SK-N-MC (cell line): ENCODE measurements at regions not wholly inside any gene's neighbourhood (a gene's known extent, or its start where the extent isn't known, plus 50 kb on each side); places are given as distances from the start of the nearest gene placed in this dataset.

ENCODE experiments used
- DNase-seq: peaks from one replicate; pipeline ENCODE4 v3.0.0-alpha.2; 2011; ENCODE audit warnings: low read depth, low spot score
- H3K27ac ChIP-seq: fragments of 200-600 bp; sonication (generic); 2 replicates; pipeline ENCODE4 v1.5.1; 2016; ENCODE audit warnings: mixed run types
- H3K36me3 ChIP-seq: fragments of 200-600 bp; sonication (generic); 2 replicates; pipeline ENCODE4 v1.6.1; 2017; ENCODE audit warnings: antibody characterized with exemption, low read length, mixed read lengths; ENCODE audit not compliant: insufficient read depth
- H3K4me3 ChIP-seq: fragments of 200-600 bp; sonication (generic); 2 replicates; pipeline ENCODE4 v1.5.1; 2016
- H3K9ac ChIP-seq: fragments of 200-600 bp; sonication (generic); 2 replicates; pipeline ENCODE4 v1.8.0; 2017; ENCODE audit warnings: mixed run types, mixed read lengths; ENCODE audit not compliant: insufficient read length
- H3K9me3 ChIP-seq: fragments of 200-600 bp; sonication (generic); 2 replicates; pipeline ENCODE4 v1.6.1; 2017; ENCODE audit warnings: low read depth, mild to moderate bottlenecking, antibody characterized with exemption, low read length, moderate library complexity, mixed read lengths
- EZH2 ChIP-seq: fragments of 200-600 bp; sonication (generic); IDR thresholded peaks from one replicate; pipeline ENCODE4 v1.6.1; 2017; ENCODE audit warnings: antibody characterized with exemption
- FOXP2 ChIP-seq: optimal IDR thresholded peaks from 2 replicates; pipeline ENCODE3; 2011; ENCODE audit warnings: mild to moderate bottlenecking, moderate library complexity; ENCODE audit not compliant: insufficient read depth; ENCODE audit errors: extremely low read length, control extremely low read depth
- POLR2AphosphoS5 ChIP-seq: IDR thresholded peaks from 2 replicates; pipeline ENCODE4 v1.6.1; 2012; ENCODE audit warnings: mild to moderate bottlenecking, low read depth, low read length, borderline replicate concordance

- Histone ChIP-seq H3K9me3 (no peaks in the 10 kb centered on the region), H3K27ac (no peak overlapping the region), H3K36me3 (no peaks in the 10 kb centered on the region), H3K4me3 (no peak overlapping the region), H3K9ac (no peak overlapping the region)
- no peak for DNase-seq
- TF ChIP-seq EZH2 (no peak), POLR2AphosphoS5 (no peak), FOXP2 (no peak)
Measured at GRCh38 chr9:3600672-3601071, 74.9 kb upstream of the RFX3 start.

- Histone ChIP-seq H3K9me3 (no peaks in the 10 kb centered on the region), H3K27ac (no peak overlapping the region), H3K36me3 (no peaks in the 10 kb centered on the region), H3K9ac (no peak overlapping the region), H3K4me3 (no peak overlapping the region)
- DNase-seq = no peak
- no peak for TF ChIP-seq FOXP2
- no peak for TF ChIP-seq POLR2AphosphoS5
- TF ChIP-seq EZH2 = no peak
Measured at GRCh38 chr9:3597792-3598191, 72.0 kb upstream of the RFX3 start.

- TF ChIP-seq POLR2AphosphoS5 (no peak), EZH2 (no peak), FOXP2 (no peak)
- Histone ChIP-seq H3K9me3 (no peaks in the 10 kb centered on the region), H3K36me3 (no peaks in the 10 kb centered on the region), H3K9ac (no peak overlapping the region), H3K4me3 (no peak overlapping the region), H3K27ac (no peak overlapping the region)
- no peak for DNase-seq
Measured at GRCh38 chr9:3586066-3586465, 60.3 kb upstream of the RFX3 start.

GRCh38 chr9:3585606-3586005, 59.8 kb upstream of the RFX3 start:
- TF ChIP-seq POLR2AphosphoS5 (no peak), EZH2 (no peak), FOXP2 (no peak)
- Histone ChIP-seq H3K36me3 (no peaks in the 10 kb centered on the region), H3K9ac (no peak overlapping the region), H3K9me3 (no peaks in the 10 kb centered on the region), H3K27ac (no peak overlapping the region), H3K4me3 (no peak overlapping the region)
- no peak for DNase-seq

GRCh38 chr9:3578786-3579185, 53.0 kb upstream of the RFX3 start:
- no peak for DNase-seq
- Histone ChIP-seq H3K9ac (no peak overlapping the region), H3K36me3 (no peaks in the 10 kb centered on the region), H3K4me3 (no peak overlapping the region), H3K27ac (no peak overlapping the region), H3K9me3 (no peaks in the 10 kb centered on the region)
- TF ChIP-seq FOXP2 (no peak), POLR2AphosphoS5 (no peak), EZH2 (no peak)

- TF ChIP-seq FOXP2 (no peak), POLR2AphosphoS5 (no peak), EZH2 (no peak)
- Histone ChIP-seq H3K9me3 (no peaks in the 10 kb centered on the region), H3K4me3 (no peak overlapping the region), H3K36me3 (no peaks in the 10 kb centered on the region), H3K9ac (no peak overlapping the region), H3K27ac (no peak overlapping the region)
- DNase-seq = no peak
Measured at GRCh38 chr9:3576328-3576727, 50.5 kb upstream of the RFX3 start.

- DNase-seq = no peak
- Histone ChIP-seq H3K36me3 (no peaks in the 10 kb centered on the region), H3K9me3 (no peaks in the 10 kb centered on the region), H3K27ac (no peak overlapping the region), H3K9ac (no peak overlapping the region), H3K4me3 (no peak overlapping the region)
- TF ChIP-seq FOXP2 (no peak), EZH2 (no peak), POLR2AphosphoS5 (no peak)
Measured at GRCh38 chr9:3575821-3576220, 50.0 kb upstream of the RFX3 start.
